ENCODE measurements at regions not wholly inside any gene's neighbourhood (a gene's known extent, or its start where the extent isn't known, plus 50 kb on each side); places are given as distances from the start of the nearest gene placed in this dataset.
A peak's percentile ranks its signal among the peaks of the same experiment; 100 is the strongest.

DNA sequence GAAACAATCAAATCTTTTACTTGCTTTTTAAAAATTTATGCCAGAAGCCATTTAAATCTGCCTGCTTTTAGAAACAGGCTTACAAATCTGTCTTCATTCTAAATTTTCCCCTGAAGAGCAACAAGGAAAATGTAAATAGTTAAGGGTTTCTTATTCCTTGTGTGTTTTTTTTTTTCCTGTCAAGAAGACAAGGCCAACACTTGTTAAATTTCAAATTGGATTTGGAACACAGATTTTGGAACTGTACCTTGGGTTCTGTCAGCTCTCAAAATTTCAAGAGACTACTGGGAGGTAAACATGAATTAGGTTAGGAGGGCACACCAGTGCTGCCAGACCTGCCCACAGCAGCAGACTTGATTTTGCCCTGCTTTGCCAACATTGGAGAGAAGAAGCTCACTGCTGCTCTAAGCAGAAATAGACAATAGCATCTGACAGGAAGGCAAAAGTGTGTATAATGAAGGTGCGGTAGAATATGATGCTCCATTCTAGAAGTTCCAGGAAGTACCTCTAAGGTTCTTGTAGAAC lies 121.7 kb downstream of the NHLRC3 start:
- DNase-seq: peak in 1 of 14 donors; percentile 94

DNA sequence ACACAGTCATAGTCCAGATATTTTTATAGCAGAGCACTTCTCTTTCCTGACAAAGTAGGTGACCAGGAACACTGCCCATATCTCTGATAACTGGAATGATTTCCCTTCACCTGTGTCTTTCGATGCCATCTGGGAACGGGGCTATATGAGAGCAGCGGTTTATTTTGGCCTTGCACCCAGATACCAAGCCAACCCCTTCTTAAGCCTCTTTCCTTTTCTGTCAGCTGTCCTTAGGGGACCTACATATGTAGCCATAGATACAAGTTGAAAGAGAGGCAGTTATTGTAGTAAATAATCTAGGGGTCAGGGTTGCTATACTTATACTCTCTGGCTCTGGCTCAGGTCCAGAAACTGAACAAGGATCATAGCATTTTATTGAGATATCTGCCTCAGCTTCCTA lies 128.8 kb downstream of the NHLRC3 start:
- DNase-seq: no peak

GRCh38 chr13:39170711-39171110 lies 132.5 kb downstream of the NHLRC3 start:
- DNase-seq: no peak

DNA sequence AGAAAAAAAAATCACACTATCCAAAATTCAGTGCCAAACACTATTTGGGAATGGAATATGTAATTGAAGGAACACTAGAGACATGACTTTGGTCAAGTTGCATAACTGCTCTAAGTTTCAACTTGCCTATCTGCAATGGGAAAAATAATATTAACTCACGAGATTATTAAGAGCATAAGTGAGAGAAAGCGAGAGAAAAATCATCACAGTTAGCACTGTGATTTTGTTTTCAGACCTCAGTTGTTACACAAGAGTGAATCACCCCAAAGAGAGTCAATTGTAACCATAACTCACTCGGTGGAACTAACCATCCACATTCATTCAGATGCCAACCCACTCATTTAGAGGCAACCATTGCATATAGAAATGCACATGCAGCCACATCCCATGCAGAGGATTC lies 147.1 kb downstream of the NHLRC3 start:
- no peak for DNase-seq

DNA sequence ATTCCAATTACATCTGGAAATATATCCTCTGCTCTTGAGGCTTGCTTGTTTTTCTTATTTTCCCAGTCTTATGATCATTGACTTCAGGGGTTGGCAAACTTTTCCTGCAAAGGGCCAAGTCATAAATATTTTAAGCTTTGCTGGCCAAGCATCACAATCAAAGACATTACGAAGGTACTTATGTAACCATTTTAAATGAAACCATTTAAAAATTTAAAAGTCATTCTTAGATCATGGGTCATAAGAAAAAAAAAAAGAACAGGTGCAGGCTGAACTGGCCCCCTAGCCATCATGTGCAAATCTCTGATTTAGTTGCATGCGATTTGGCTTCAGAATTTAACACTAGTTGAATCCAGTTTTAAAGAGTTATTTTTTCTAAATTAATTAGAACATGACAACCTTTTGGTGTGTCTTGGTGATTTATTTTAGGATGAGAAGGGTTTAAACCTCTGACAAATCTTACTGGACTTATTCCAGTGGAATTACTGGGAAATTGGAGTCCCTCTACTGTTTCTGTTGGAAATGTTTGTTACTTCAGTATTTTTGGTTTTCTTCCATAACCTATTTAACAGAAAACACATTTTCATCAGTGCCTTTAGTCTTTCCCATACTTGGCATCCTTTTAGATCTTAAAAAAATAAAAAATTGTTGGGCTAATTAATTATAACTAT lies 148.1 kb downstream of the NHLRC3 start:
- DNase-seq: no peak

GRCh38 chr13:39189778-39190177 lies 151.5 kb downstream of the NHLRC3 start:
- DNase-seq: no peak

DNA sequence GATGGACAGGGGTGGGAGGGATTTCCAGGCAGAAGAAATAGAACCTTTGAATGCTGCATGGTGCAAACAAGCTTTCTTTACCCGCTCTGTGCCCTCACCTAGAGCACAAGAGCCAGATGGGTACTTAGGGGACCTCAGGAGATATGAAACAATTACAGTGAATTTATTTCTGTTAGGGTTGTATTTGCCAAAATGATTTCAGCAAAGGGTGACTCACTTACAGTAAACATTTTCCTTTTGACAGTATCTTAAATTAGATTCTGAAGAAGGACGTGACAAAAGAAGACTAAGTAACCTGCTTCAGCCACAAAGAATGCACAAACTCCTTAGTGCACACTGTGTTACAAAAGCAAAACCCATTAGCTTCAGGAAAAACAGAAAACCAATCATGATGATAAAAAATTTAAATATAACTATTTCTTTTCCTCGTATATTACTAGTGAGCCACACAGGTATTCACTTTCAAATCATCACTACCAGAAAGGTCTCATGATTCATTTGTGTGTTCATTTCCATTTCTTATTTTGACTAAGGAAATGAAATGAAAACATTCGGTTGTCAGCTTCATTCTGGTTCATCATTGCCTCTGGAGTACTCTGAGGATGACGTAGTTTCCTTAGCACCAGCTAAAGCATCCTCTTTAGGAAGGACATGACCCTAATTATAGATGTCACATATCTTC lies 158.8 kb downstream of the NHLRC3 start:
- DNase-seq: no peak

DNA sequence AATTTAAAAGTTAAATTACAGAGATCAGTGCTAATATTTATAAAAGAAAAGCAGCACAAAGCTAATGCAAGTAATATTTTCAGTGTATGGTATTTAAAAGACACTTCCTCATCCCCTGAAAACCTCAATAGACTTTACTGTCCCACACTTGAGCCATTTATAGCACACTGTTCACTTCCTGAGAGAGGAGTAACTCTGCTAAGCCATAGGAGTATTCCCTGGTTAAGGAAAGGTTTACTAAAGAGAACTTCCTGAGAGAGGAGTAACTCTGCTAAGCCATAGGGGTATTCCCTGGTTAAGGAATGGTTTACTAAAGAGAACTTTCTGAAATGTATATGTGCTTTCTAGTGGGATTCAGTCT lies 159.4 kb downstream of the NHLRC3 start:
- no peak for DNase-seq

GRCh38 chr13:39200249-39200910 lies 162.1 kb downstream of the NHLRC3 start:
- DNase-seq: no peak

DNA sequence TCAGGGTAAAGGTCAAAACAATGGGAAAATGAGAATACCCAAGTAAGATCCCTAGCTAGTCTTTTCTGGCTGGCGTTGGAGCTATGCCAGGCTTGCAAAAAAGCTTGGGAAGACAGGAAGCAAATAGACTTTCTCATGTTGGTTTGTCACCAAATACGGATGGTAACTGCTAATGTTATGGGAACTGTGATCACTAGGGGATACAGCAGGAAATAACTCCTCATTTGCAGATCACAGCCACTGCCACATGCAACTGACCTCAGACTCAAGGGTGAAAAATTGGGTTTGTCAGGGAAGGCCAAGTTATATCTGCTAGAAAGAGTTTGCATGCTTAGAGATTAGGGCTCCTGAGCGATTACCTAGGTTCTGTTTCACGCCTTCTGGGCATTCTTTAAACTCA lies 162.9 kb downstream of the NHLRC3 start:
- DNase-seq: no peak

DNA sequence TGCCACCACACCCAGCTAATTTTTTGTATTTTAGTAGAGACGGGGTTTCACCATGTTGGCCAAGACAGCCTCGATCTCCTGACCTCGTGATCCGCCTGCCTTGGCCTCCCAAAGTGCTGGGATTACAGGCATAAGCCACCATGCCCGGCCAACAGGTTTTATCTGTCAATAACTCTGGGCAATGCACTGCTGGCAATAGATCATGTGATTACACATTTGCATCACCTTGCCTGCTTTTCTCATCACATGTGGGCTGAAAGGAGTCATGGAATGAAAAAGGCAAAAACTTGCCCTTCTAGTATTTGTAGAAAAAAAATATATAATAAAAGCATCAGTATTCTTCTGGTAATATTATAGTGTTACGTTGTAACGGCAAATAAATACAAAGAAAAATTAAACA lies 164.5 kb downstream of the NHLRC3 start:
- no peak for DNase-seq

- no peak for DNase-seq
Measured at GRCh38 chr13:39208636-39209035, 170.4 kb downstream of the NHLRC3 start.

GRCh38 chr13:39209731-39210531 lies 171.7 kb downstream of the NHLRC3 start:
- no peak for DNase-seq

DNA sequence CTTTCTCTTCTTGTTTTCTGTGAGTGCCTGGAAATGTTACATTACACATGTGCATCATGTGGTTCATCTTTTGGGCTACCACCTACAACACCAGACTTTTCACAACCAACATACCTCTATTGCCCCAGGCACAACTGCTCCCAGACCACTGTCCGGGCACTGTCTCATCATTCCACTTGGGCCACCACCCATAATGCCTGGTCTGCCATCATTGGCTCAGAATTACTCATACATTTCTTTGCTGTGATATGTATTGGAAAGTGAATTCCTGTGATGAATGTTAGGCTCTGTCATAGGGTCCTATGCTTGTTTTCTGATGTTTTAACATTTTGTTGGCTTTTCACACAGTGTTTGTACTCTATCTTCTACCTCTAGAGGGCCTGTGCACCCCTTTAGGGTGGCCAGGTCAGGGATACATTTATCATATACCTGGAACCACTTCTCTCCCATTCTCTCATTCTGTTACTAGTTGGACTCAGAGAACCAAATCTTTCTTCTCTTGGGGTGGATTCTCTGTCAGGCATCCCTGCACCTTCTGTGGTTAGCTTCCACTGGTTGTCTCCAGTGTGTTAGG lies 172.8 kb downstream of the NHLRC3 start:
- DNase-seq: no peak

DNA sequence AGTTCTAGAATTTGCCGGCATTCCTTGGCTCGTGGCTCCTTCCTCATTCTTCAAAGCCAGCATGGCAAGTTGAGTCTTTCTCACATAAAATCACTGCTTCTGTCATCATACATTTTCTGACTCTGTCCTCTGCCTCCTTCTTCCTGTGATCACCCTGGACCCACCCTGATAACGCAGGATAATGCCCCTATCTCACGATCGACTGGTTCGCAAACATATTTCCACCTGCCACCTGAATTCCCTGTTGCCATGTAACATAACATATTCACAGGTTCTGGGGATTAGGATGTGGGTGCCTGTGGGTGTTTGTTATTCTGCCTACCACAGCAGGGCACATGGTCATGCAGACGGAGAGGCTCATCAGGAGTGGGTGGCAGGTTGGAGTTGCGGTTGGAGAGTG lies 177.7 kb downstream of the NHLRC3 start:
- peak in 1 of 14 donors; percentile 1 for DNase-seq

- peak in 4 of 14 donors; percentile 0 to 8 (median 4) for DNase-seq
Measured at GRCh38 chr13:39217471-39217870, 179.2 kb downstream of the NHLRC3 start.

GRCh38 chr13:39224671-39225240 lies 186.5 kb downstream of the NHLRC3 start:
- no peak for DNase-seq

DNA sequence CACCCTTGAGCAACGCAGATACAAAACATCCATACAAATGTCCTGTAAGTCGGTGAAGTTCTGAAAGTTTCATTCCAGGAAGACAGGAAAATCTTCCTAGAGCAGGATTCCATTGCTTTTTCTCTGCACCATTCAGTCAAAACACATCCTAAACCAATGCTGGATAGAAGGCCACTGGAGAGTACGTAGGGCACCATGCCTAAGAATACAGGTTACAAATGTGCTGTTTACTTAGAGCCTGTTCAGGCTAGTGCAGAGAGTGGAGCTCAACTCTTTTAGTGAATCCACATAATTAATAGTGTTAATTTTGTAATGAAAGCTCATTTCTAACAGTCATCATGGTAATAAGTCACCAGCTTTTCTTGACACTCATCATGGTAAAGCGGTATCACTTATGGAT lies 187.6 kb downstream of the NHLRC3 start:
- no peak for DNase-seq

- no peak for DNase-seq
Measured at GRCh38 chr13:39226359-39226758, 188.1 kb downstream of the NHLRC3 start.

DNA sequence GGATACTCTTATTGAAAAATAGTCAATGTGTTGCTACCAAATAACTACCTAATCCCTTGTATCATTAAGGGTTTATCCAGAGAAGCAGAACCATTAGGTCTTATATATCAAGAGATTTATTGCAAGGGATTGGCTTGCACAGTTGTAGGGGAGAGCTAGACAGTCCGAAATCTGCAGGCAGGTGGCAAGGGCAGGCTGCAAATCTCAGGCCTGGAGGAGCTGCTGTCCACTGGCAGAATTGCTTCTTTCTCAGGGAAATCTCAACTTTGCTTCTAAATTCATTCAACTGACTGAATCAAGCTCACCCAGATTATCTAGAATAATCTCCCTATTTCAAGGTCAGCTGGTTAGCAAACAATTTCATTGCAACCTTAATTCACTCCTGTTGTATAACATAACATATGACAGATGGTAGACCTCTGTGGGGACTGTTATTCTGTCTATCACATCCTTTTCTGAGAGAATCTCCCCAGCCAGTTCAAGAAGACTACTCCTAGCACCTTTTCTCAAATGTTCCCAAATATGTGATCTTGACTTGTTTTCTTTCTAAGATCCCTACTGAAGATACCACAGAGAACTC lies 194.2 kb downstream of the NHLRC3 start:
- peak in 1 of 14 donors; percentile 84 for DNase-seq

GRCh38 chr13:39232999-39233398 lies 194.7 kb downstream of the NHLRC3 start:
- no peak for DNase-seq

- no peak for DNase-seq
Measured at GRCh38 chr13:39233519-39233918, 195.3 kb downstream of the NHLRC3 start.
